ENCODE measurements at regions not wholly inside any gene's neighbourhood (a gene's known extent, or its start where the extent isn't known, plus 50 kb on each side); places are given as distances from the start of the nearest gene placed in this dataset.

DNA sequence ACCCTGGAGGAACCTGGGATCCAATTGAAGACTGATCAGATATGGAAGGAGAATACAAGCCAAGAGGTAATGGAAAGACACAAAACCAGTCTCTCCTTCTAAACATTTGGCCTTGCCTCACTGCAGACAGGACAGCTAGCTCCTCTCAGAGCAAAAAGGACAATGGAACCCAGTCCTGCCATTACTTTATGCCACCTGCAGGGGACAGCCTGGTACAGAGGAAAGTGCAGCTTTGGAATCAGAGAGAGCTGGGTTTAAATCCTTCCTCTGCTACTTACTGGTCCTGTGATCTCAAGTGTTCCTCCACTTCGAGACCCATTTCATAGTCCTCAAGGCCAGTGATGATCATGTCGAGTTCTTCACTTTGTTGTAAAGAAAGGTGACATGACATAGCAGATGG, 159.4 kb upstream of the SMAD3 start:
- DNase-seq (ENCODE audit: low spot score): no peak

DNA sequence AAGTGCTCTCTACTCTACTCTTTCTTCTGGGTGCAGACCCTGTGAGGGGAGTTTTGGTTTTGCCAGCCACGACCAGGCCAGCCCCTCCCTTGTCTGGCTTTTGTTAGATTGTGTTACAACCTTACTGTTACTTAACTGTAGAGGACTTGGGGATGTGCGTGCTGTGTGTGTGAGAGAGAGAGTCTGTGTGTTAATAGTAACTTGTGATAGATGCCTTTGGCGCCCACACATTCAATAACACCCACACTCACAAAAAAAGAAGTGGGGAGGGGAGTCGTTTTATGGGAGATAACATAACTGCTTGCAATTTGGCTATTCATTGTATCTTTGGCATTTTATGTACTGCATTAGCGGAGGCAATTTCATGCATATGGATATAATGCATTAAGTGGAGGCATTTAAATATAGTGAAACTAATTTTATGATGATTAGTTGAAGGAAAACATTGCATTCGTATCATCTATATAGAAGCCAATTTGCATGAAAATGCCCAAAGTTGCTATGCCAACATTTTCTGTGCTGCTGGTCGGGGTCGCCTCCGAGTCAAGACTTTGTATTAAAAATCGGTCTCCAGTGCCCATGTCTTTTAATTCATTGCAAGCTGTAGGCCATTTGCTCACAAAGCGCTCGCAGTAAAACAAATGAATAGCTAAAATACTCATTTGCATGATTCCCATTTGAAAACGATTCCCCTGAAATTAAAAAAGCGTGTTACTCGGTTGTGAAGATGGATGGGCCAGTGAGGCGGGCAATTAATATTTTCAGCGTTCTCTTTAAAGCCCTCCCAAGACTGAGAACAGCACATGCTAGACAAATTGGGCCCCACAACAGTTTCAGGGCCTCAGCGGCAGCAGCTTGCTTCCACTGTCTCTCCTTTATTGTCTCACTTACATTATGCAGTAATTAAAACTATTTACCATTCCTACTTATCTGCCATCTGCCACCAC, 158.5 kb upstream of the SMAD3 start:
- DNase-seq (ENCODE audit: low spot score): no peak

DNA sequence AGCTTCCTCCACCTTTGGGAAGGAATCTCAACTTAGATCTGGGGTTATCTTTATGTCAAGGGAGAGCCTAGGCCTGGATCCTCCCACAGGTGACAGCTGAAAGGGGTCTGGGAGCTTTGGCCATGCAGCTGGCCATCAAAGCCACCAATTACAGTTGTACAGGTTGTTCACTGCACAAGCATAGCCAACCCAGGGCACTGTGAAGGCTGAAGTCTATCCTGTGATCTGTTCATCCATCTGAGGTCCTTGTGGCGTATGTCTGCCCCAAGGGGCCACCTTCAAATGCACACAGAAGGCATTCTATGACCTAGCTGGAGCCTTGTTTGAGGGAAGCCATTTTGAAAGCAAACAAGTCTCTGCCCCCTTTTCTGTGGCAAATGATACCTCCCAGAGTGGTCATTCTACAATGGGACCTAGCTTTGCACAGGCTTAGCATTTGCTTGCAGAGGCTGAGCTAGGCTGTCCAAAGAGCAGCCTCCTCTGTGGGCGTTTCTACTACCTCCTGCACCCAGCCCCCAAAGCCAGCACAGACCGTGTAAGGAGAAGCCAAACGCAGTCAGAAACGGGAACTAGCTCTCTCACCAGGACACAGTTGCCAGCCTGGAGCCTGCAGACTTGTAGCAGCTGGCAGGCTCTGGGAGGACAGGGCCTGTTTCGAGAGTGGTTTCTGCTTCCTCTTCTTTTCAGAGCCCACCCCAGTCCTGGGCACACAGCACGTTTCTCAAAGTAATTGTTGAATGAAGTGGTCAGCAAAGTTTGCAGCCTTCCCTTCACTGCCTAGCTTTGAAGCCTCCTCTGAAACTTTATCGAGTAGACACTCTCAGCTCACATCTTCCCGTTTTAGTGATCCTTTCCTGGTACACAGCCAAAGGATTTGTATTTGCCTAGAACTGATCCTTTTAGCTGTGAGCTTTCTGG, 157.3 kb upstream of the SMAD3 start:
- peak; percentile 17 for DNase-seq (ENCODE audit: low spot score)

DNA sequence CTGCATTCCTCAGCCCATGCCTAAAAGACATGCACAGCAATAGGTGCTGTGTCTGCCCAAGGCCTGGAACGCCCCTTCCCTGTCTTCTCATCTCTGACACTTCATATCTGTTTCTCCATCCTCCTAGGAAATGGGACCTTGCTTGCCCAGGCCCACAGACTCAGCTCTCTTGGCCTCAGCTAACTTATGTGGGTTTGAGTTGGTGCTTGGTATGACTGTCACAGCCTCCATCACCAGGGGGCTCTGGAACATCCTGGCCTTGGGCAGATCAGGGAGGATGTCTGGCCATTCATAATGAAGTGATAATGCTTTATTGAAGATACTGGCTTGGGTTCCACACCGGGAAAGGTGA, 156.7 kb upstream of the SMAD3 start:
- DNase-seq (ENCODE audit: low spot score): no peak

DNA sequence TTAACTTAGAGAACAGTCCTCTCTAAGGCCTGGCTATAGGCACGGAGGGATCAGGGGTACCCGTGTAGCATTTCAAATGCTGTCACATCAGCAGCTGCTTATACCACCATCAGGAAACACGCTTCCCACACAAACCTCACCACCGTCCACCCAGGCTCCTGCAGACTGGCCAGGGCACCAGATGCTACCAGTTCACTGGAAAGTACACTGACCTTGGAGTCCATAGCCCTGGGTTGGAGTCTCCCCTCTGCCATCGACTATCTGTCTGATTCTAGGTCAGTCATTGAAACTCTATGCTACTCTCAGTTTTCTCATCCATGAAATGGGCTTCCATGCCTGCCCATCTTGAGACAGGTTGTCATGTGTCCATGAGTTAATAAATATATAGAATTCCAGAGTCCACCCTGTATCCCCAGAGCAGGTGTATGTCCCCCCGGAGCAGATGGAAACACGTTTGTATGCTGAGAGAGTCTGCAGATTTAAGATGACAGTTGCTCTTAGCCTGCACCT, 156.0 kb upstream of the SMAD3 start:
- DNase-seq (ENCODE audit: low spot score): no peak

DNA sequence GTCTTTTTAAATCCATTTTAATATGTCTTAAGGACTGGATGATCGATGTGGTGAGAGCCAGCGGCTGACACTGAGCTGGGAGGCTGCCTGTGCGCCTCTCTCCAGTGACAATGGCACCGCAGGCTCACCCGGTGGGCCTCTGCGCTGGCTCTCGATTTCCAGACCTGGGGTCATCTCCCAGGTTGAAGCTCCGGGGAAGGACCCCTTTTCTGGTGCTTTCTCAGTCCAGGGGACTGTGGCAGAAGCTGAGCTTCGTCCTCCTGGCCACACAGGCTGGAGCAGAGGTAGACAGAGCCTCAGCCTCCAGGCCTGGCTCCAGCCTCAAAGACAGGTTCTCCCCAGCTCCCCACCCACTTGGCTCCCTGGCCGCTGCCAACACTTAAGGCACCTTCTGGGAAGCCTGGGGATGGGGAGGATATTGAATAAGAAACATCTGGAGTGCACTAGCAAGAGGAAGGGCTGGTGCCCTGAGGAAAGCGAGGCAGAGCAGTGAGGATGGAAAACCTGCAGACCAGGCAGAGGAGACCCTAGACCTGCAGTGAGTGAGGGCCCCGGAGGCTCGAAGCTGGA, 154.2 kb upstream of the SMAD3 start:
- no peak for DNase-seq (ENCODE audit: low spot score)

DNA sequence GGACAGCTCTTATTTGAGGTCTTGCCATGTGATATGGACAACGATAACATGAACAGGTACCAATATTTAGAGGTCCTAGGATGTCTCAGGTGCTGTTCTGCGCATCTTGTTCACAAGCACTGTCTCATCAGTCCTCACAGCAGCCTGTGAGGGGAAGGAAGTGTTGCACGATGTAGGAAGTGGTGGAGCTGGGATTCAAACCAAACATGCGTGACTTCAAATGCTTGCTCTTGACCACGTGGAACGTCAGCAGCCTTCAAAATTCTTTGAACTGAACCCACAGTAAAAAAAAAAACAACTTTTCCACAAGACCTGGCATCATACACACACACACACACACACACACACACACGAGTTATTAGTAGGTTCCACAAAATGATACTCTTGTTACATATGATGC, 153.4 kb upstream of the SMAD3 start:
- no peak for DNase-seq (ENCODE audit: low spot score)

DNA sequence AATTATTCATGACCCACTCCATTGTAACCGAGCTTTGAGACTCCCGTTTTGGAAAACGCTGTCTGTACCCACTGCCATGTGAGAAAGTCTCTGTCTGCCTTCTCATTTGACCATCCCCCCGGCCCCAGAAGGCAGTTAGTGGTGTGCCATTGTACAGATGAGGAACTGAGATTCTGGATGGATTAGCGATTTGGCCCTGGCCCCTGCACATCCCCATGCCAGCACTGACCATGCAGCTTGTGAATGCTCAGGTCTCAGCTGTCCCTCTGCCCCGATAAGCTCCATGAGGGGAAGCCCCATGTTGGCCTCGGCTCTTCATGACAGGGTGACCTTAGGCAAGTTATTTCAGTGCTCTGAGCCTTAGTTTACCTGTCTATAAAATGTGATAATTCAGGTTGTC, 153.0 kb upstream of the SMAD3 start:
- no peak for DNase-seq (ENCODE audit: low spot score)

DNA sequence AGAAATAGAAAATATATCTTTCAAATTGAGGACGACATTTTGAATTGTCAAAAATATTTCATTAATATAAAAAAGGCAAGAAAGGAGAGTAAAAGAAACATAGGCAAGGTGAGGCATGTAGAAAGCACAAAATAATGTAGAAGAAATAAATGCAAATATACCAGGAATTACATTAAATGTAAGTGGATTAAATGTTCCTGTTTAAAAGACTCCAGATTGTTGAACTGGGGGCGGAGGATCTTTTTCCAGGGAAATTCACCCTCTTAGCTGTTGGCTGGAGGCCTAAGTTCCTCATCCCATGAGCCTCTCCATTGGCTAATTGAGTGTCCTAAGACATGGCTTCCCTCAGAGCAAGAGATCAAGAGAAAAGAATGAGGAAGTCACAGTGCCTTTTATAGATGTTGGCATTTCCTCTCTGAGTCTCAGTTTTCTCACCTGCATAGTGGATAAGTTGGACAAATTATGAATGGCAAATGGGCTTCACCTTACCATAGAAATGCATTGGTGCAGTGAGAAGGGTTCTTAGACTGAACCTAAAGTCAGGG, 147.4 kb upstream of the SMAD3 start:
- DNase-seq (ENCODE audit: low spot score): no peak

DNA sequence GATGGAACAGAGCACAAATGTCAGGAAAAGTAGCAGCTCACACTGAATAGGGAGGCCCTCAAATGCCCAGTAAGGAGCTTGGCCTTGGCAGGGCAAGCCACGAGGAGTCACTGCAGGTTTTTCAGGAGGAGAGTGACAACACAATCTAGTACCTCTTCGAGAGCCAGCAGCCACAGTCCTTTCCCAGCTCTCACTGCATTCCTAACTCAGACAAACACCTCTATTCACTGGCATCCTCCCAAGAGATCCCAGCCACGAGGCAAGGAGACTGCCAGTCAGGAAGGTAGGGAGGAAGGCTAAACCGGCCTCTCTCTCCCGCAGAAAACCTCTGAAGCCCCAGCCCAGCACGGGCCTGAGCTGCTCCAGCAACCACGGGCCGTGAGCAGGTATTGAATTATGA, 146.0 kb upstream of the SMAD3 start:
- DNase-seq (ENCODE audit: low spot score): no peak

DNA sequence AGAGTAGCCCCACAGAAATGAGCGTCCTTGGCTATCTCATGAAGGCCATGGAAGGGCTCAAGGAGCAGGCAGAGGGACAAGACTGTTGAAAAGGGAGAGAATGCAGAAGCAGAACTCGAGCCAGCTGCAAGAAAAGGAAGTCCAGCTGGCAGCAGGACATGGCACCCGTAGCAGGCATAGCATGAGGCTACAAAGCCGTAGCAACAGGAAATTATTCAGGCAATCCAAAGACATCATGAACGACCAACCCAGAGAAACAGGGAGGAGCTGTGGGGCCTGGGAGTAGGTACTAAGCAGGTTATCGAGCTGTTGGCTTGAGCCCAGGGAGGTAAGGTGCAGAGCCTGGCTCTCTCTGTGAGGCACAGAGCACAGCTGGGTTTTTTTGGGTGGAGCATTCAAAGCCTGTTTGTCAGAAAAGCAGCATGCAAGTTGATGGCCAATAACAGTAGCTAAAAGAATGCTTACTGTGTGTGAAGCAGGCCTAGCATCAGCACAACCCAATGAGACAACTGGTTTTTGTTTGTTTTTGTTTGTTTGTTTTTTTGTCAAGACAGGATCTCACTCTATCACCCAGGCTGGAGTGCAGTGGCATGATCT, 144.0 kb upstream of the SMAD3 start:
- DNase-seq (ENCODE audit: low spot score): no peak

DNA sequence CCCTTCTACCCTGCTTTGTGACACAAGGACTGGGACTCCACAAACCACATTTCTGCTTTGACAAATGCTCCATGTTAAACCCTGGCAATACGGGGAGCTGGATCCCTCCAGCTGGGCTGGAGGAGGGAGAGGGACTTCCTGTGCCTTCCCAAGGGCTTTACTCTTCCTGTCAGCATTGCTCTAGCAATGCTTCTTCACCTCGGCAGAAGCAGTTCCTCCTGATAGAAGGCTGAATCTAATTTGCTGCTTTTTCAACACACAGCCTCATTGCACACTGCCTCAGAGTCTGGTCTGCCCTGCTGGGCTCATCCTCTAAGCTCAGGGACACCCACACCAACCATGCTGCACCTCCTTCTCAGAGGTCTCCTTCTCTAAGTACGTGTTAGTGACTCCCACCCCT, 142.8 kb upstream of the SMAD3 start:
- no peak for DNase-seq (ENCODE audit: low spot score)

DNA sequence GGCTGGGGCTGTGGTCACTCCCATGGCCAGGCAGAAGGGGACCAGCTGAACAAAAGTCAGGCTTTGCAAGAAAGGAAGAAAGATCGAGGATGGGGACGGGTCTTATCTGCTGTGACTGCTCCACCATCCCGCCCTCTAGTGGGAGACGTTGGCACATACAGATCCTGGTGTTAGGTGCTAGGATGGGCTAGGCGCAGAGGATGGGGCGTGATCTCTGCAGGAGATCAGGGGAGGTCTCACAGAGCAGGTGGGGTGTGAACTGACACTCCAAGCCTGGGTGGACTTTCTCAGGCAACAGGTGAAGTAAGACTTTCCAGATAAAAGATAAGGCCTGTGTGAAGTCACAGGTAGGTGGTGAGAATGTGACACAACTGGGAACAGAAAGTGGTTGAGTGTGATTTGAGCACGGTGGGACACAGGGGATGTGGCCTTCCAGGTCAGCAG, 141.9 kb upstream of the SMAD3 start:
- no peak for DNase-seq (ENCODE audit: low spot score)

DNA sequence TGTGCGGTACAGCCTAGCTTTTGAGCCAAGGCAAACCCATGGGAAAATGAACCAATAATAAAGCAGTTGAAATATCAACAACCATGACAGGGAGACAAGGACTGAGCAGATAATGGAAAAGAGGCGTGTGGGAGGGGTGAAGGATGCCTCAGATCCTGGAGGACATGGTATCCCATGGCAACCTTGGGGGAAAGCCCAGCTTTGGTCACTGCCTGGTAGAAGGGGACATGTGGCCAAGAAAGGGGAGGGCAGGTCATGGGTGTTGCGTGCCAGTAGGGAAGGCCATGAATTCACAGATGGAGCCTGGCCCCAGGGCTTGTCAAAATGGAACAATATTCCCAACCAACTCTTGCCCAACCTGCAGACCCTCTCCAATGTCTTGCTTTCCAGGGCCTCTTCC, 140.5 kb upstream of the SMAD3 start:
- no peak for DNase-seq (ENCODE audit: low spot score)

DNA sequence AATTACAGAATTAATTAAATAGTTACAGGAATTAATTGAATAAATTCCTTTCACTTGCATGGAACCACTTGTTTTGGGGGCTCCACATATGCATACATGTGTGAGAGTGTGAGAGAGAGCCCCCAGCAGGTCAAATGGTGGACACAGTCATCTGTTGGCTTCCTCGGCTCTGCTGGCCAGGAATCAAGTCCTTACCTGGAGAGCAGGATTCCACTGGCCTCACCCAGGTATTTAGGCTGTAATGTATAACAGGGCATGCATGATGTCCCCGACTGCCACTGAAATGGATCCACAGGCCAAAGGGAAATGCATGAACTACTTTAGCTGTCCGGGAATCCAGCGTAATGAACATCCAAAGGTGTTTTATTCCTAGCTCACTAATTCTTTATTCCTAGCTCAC, 139.7 kb upstream of the SMAD3 start:
- no peak for DNase-seq (ENCODE audit: low spot score)

DNA sequence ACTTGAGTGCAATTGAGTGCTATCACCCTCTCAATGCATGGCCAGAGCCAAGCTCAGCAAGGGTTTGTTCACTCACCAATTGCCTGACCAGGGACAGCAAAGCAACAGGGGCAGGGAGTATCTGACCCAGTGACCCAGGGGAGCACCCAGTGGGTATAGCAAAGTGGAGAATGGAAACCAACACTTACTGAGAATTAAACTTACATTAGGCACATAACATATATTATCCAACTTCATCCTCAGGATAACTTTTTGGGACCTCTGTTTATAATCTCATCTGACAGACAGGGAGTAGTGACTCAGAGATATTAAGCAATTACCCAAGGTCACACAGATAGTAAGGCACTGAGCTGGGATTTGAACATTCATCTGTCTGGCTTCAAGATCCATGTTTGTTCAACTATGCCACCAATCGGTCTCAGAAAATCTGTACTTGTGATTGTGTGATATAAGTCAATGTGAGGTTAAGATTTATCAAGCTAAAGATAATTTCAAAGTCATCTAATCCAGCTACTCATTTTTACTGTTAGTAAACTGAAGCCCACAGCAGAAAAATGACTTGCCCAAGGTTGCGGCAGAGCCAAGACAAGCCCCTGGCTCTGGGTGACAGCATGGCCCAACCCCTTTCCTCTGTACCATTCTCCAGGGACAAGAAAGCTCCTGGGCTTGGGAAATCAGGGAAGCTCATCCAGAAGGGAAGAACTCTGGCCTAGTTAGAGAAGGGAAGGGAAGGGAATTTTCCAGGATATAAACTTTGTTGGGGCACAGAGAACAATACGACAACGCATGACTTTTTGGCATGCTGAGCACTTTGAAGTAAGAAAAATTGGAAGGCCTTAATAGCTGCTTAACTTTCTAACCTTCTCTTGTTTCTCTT, 138.0 kb upstream of the SMAD3 start:
- DNase-seq (ENCODE audit: low spot score): no peak

DNA sequence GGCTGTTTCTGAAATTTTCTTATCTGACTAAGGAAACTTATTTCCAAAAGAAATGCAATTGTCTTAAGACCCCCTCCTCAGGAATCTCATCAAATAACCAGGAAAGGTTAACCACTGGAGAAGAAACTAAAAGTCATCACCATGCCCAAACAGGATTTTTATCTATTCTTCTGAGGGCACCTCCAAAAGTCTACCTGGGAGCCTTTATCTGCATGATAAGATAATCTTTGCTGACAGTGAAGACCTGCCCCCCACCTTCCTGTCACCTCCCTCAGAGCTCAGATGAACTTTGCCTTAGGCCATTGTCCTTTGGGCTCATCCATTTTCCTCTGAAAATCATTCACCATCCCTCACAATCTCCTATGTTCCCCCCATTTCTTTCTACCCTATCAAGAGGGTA, 137.3 kb upstream of the SMAD3 start:
- no peak for DNase-seq (ENCODE audit: low spot score)

DNA sequence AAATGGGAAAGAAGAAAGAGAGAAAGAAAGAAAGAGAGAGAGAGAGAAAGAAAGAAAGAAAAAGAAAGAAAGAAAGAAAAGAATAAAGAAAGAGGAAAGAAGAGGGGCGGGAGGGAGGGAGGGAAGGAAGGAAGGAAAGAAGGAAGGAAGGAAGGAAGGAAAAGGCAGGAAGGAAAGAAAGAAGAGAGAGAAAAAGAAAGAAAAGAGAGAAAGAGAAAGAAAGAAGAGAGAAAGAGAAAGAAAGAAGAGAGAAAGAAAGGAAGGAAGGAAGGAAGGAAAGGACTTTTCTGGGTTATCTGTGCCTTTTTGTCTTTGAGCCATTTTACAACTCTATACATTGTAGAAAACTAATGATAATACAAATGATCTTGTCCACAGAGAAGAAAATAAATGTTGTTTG, 136.6 kb upstream of the SMAD3 start:
- DNase-seq (ENCODE audit: low spot score): no peak

DNA sequence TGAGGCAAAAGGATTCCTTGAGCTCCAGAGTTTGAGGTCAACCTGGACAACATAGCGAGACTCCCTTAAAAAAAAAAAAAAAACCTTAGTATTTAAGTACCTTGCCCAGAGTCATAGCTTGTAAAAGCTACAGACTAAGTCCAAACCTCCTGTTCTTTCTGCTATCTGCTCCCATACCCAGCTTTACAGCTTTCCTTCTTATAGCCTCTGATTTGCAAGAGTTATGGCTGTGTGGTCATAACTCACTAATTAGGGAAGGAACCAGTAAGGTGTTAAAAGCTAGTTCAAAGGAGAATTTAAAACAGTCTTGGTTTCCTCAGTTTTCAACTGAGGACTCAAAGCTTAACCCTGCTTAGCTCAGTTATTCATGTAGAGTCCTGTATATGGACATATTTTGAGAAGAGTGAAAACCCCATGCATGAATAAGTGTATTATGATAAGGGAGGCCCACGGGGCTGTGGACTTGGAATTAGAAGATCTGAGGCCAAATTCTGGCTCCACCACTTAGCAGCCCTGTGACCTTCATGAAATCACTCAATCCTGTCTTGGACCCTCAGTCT, 135.5 kb upstream of the SMAD3 start:
- DNase-seq (ENCODE audit: low spot score): no peak
